HG02852 (cell line): ENCODE measurements at regions not wholly inside any gene's neighbourhood (a gene's known extent, or its start where the extent isn't known, plus 50 kb on each side); places are given as distances from the start of the nearest gene placed in this dataset.

Experiments used
- ATAC-seq: cut with Tn5 transposase; IDR thresholded peaks from one replicate; pipeline ENCODE4 v1.9.1; 2021; ENCODE audit warnings: mild to moderate bottlenecking, moderate library complexity; ENCODE audit not compliant: unreplicated experiment

- ATAC-seq = no peak
These were observed 1025.3 kb upstream of the CNTNAP5 start for GRCh38 chr2:122999821-123000220.

GRCh38 chr2:123002660-123003248 lies 1022.3 kb upstream of the CNTNAP5 start:
- no peak for ATAC-seq

GRCh38 chr2:123015186-123015585 lies 1009.9 kb upstream of the CNTNAP5 start:
- no peak for ATAC-seq

GRCh38 chr2:123035541-123035940 lies 989.5 kb upstream of the CNTNAP5 start:
- ATAC-seq = no peak

GRCh38 chr2:123036300-123036699 lies 988.8 kb upstream of the CNTNAP5 start:
- no peak for ATAC-seq

- ATAC-seq = no peak
These were observed 984.6 kb upstream of the CNTNAP5 start for GRCh38 chr2:123040506-123040905.

- ATAC-seq = no peak
These were observed 981.6 kb upstream of the CNTNAP5 start for GRCh38 chr2:123043458-123043857.

GRCh38 chr2:123045713-123046112 lies 979.4 kb upstream of the CNTNAP5 start:
- no peak for ATAC-seq

GRCh38 chr2:123047186-123047585 lies 977.9 kb upstream of the CNTNAP5 start:
- no peak for ATAC-seq

- no peak for ATAC-seq
These were observed 974.0 kb upstream of the CNTNAP5 start for GRCh38 chr2:123051136-123051535.

GRCh38 chr2:123061534-123061933 lies 963.6 kb upstream of the CNTNAP5 start:
- no peak for ATAC-seq

- no peak for ATAC-seq
These were observed 951.7 kb upstream of the CNTNAP5 start for GRCh38 chr2:123073371-123073770.

GRCh38 chr2:123073956-123074355 lies 951.1 kb upstream of the CNTNAP5 start:
- ATAC-seq = no peak

- no peak for ATAC-seq
These were observed 948.0 kb upstream of the CNTNAP5 start for GRCh38 chr2:123077101-123077500.

- no peak for ATAC-seq
These were observed 944.8 kb upstream of the CNTNAP5 start for GRCh38 chr2:123080331-123080730.

- no peak for ATAC-seq
These were observed 939.6 kb upstream of the CNTNAP5 start for GRCh38 chr2:123085484-123085883.

- no peak for ATAC-seq
These were observed 938.3 kb upstream of the CNTNAP5 start for GRCh38 chr2:123086613-123087385.

- ATAC-seq = no peak
These were observed 933.6 kb upstream of the CNTNAP5 start for GRCh38 chr2:123091471-123091870.

- no peak for ATAC-seq
These were observed 931.9 kb upstream of the CNTNAP5 start for GRCh38 chr2:123093199-123093598.

GRCh38 chr2:123095219-123095835 lies 929.8 kb upstream of the CNTNAP5 start:
- no peak for ATAC-seq

GRCh38 chr2:123098619-123099018 lies 926.5 kb upstream of the CNTNAP5 start:
- ATAC-seq = no peak

GRCh38 chr2:123101434-123101833 lies 923.7 kb upstream of the CNTNAP5 start:
- ATAC-seq = no peak
